ENCODE measurements at regions not wholly inside any gene's neighbourhood (a gene's known extent, or its start where the extent isn't known, plus 50 kb on each side); places are given as distances from the start of the nearest gene placed in this dataset.
"Not testable (repeated sequence)": the region's sequence is repeated elsewhere in the genome, so short reads cannot be mapped to it uniquely, and the experiment has no call there.

DNA sequence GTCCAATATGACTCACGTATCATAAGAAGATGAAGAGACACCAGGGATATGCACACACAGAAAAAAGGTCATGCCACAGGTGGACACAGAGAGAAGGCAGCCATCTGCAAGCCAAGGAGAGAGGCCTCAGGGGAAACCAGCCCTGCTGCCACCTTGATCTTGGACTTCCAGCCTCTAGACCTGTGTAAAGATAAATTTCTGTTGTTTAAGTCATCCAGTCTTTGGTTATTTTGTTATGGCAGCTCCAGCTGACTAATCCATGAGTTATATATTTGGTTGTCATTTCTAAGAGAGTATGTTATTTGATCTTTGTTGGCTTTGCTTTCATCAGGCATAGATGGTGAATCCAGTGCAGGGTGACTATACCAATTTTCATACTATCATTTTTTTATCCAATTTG lies 130.2 kb upstream of the DAP start:
- no peak for DNase-seq (ENCODE audit: low spot score)
- Histone ChIP-seq H3K4me1 (ENCODE audit: insufficient read depth, poor library complexity, severe bottlenecking) (peaks cover 4% of the 10 kb centered on the region), H3K27ac (ENCODE audit: poor library complexity, severe bottlenecking) (no peak overlapping the region), H3K36me3 (ENCODE audit: low read depth) (no peaks in the 10 kb centered on the region), H3K9me3 (ENCODE audit: severe bottlenecking) (no peaks in the 10 kb centered on the region), H3K4me3 (ENCODE audit: severe bottlenecking) (no peak overlapping the region), H3K27me3 (ENCODE audit: insufficient read depth, poor library complexity, severe bottlenecking) (no peaks in the 10 kb centered on the region)
- TF ChIP-seq, protein P1, sequence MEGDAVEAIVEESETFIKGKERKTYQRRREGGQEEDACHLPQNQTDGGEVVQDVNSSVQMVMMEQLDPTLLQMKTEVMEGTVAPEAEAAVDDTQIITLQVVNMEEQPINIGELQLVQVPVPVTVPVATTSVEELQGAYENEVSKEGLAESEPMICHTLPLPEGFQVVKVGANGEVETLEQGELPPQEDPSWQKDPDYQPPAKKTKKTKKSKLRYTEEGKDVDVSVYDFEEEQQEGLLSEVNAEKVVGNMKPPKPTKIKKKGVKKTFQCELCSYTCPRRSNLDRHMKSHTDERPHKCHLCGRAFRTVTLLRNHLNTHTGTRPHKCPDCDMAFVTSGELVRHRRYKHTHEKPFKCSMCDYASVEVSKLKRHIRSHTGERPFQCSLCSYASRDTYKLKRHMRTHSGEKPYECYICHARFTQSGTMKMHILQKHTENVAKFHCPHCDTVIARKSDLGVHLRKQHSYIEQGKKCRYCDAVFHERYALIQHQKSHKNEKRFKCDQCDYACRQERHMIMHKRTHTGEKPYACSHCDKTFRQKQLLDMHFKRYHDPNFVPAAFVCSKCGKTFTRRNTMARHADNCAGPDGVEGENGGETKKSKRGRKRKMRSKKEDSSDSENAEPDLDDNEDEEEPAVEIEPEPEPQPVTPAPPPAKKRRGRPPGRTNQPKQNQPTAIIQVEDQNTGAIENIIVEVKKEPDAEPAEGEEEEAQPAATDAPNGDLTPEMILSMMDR (IDR thresholded peaks at IDR 0.05; ENCODE audit: poor library complexity, severe bottlenecking), result no peak
- ATAC-seq (ENCODE audit: low read depth), result no peak

DNA sequence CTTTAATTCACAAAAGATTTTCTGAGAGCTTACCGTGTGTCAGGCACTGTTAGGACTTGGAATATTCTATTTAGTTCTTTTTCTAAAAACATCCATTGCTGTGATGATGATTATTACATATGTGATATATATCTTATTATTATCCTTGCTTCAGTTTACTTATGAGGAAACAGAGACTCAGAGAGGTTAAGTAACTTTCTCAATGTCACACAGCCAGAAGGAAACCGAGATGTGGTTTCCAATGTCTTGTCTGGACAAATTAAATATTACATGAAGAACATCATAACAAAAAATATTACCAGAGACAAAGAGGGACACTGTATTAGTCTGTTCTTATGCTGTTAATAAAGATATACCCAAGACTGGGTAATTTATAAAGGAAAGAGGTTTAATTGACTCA lies 125.5 kb upstream of the DAP start:
- TF ChIP-seq, protein P1 (IDR thresholded peaks at IDR 0.05; ENCODE audit: poor library complexity, severe bottlenecking), result no peak
- no peak overlapping the region for H3K27ac ChIP-seq (ENCODE audit: poor library complexity, severe bottlenecking)
- H3K36me3 ChIP-seq (ENCODE audit: low read depth), result no peaks in the 10 kb centered on the region
- DNase-seq (ENCODE audit: low spot score) (no peak), ATAC-seq (ENCODE audit: low read depth) (no peak)
- H3K9me3 ChIP-seq (ENCODE audit: severe bottlenecking), result no peaks in the 10 kb centered on the region
- H3K4me1 ChIP-seq (ENCODE audit: insufficient read depth, poor library complexity, severe bottlenecking), result no peaks in the 10 kb centered on the region
- no peak overlapping the region for H3K4me3 ChIP-seq (ENCODE audit: severe bottlenecking)
- no peaks in the 10 kb centered on the region for H3K27me3 ChIP-seq (ENCODE audit: insufficient read depth, poor library complexity, severe bottlenecking)

- no peak overlapping the region for H3K4me3 ChIP-seq (ENCODE audit: severe bottlenecking)
- H3K27ac ChIP-seq (ENCODE audit: poor library complexity, severe bottlenecking), result no peak overlapping the region
- TF ChIP-seq, protein P1 (IDR thresholded peaks at IDR 0.05; ENCODE audit: poor library complexity, severe bottlenecking), result no peak
- peaks cover 4% of the 10 kb centered on the region for H3K27me3 ChIP-seq (ENCODE audit: insufficient read depth, poor library complexity, severe bottlenecking)
- no peak for DNase-seq (ENCODE audit: low spot score)
- no peaks in the 10 kb centered on the region for H3K4me1 ChIP-seq (ENCODE audit: insufficient read depth, poor library complexity, severe bottlenecking)
- no peaks in the 10 kb centered on the region for H3K9me3 ChIP-seq (ENCODE audit: severe bottlenecking)
- ATAC-seq (ENCODE audit: low read depth), result peak; percentile 81
- H3K36me3 ChIP-seq (ENCODE audit: low read depth), result no peaks in the 10 kb centered on the region
Observed at GRCh38 chr5:10885026-10885425, 124.0 kb upstream of the DAP start.

DNA sequence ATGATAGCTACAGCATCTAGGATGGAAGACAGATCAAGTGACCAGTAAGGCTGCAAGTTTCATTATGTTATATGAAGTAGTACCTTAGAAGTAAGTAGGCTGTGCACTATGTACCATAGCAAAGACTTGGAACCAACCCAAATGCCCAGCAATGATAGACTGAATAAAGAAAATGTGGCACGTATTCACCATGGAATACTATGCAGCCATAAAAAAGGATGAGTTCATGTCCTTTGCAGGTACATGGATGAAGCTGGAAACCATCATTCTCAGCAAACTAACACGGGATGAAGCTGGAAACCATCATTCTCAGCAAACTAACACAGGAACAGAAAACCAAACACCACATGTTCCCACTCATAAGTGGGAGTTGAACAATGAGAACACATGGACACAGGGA lies 122.9 kb upstream of the DAP start:
- not testable (repeated sequence) for ATAC-seq (ENCODE audit: low read depth); H3K4me3 ChIP-seq (ENCODE audit: severe bottlenecking); H3K9me3 ChIP-seq (ENCODE audit: severe bottlenecking); H3K4me1 ChIP-seq (ENCODE audit: insufficient read depth, poor library complexity, severe bottlenecking); DNase-seq (ENCODE audit: low spot score); H3K27me3 ChIP-seq (ENCODE audit: insufficient read depth, poor library complexity, severe bottlenecking); H3K36me3 ChIP-seq (ENCODE audit: low read depth); H3K27ac ChIP-seq (ENCODE audit: poor library complexity, severe bottlenecking)

GRCh38 chr5:10880934-10881333 lies 119.9 kb upstream of the DAP start:
- Histone ChIP-seq H3K27ac (ENCODE audit: poor library complexity, severe bottlenecking) (no peak overlapping the region), H3K36me3 (ENCODE audit: low read depth) (no peaks in the 10 kb centered on the region), H3K9me3 (ENCODE audit: severe bottlenecking) (no peaks in the 10 kb centered on the region), H3K4me3 (ENCODE audit: severe bottlenecking) (no peak overlapping the region), H3K27me3 (ENCODE audit: insufficient read depth, poor library complexity, severe bottlenecking) (peaks cover 13% of the 10 kb centered on the region), H3K4me1 (ENCODE audit: insufficient read depth, poor library complexity, severe bottlenecking) (no peaks in the 10 kb centered on the region)
- ATAC-seq (ENCODE audit: low read depth) (no peak), DNase-seq (ENCODE audit: low spot score) (no peak)
- TF ChIP-seq, protein P1 (IDR thresholded peaks at IDR 0.05; ENCODE audit: poor library complexity, severe bottlenecking), result no peak

DNA sequence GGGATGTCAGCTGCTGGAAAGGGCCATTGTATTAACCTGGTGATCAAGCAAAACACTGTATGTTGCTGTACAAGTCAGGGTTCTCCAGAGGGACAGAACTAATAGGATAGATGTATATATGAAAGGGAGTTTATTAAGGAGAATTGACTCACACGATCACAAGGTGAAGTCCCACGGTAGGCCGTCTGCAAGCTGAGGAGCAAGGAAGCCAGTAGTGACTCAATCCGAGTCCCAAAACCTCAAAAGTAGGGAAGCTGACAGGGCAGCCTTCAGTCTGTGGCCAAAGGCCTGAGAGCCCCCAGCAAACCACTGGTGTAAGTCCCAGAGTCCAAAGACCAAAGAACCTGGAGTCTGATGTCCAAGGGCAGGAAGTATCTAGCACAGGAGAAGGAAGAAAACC lies 116.0 kb upstream of the DAP start:
- H3K27ac ChIP-seq (ENCODE audit: poor library complexity, severe bottlenecking); DNase-seq (ENCODE audit: low spot score); H3K9me3 ChIP-seq (ENCODE audit: severe bottlenecking); H3K4me3 ChIP-seq (ENCODE audit: severe bottlenecking); ATAC-seq (ENCODE audit: low read depth); H3K36me3 ChIP-seq (ENCODE audit: low read depth); H3K4me1 ChIP-seq (ENCODE audit: insufficient read depth, poor library complexity, severe bottlenecking): not testable (repeated sequence)
- peaks cover 13% of the 10 kb centered on the region for H3K27me3 ChIP-seq (ENCODE audit: insufficient read depth, poor library complexity, severe bottlenecking)
